SH-SY5Y (cell line): ENCODE measurements at regions not wholly inside any gene's neighbourhood (a gene's known extent, or its start where the extent isn't known, plus 50 kb on each side); places are given as distances from the start of the nearest gene placed in this dataset.

Experiments
- GATA2 ChIP-seq: IDR thresholded peaks from 2 replicates; pipeline ENCODE4 v1.6.1; 2011; ENCODE audit warnings: mild to moderate bottlenecking, low read depth, low read length
- GATA3 ChIP-seq: IDR thresholded peaks from 2 replicates; pipeline ENCODE4 v1.6.1; 2011; ENCODE audit warnings: low read depth, mild to moderate bottlenecking, low read length, moderate library complexity

- TF ChIP-seq GATA2 (no peak), GATA3 (no peak)
Observed at GRCh38 chr3:147119989-147120388, 286.4 kb downstream of the ZIC4 start.
